ENCODE measurements at regions not wholly inside any gene's neighbourhood (a gene's known extent, or its start where the extent isn't known, plus 50 kb on each side); places are given as distances from the start of the nearest gene placed in this dataset.

- TF ChIP-seq, protein P1, sequence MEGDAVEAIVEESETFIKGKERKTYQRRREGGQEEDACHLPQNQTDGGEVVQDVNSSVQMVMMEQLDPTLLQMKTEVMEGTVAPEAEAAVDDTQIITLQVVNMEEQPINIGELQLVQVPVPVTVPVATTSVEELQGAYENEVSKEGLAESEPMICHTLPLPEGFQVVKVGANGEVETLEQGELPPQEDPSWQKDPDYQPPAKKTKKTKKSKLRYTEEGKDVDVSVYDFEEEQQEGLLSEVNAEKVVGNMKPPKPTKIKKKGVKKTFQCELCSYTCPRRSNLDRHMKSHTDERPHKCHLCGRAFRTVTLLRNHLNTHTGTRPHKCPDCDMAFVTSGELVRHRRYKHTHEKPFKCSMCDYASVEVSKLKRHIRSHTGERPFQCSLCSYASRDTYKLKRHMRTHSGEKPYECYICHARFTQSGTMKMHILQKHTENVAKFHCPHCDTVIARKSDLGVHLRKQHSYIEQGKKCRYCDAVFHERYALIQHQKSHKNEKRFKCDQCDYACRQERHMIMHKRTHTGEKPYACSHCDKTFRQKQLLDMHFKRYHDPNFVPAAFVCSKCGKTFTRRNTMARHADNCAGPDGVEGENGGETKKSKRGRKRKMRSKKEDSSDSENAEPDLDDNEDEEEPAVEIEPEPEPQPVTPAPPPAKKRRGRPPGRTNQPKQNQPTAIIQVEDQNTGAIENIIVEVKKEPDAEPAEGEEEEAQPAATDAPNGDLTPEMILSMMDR (IDR thresholded peaks at IDR 0.05), result peak; percentile 44
- no peak for TF ChIP-seq EZH2 (IDR thresholded peaks at IDR 0.05; ENCODE audit: borderline replicate concordance, insufficient read depth, low read depth, low read length, poor library complexity, severe bottlenecking)
Observed at GRCh38 chr15:53197426-53197839, 407.3 kb upstream of the ONECUT1 start.

Data from B cell (primary cell).